ENCODE measurements at regions not wholly inside any gene's neighbourhood (a gene's known extent, or its start where the extent isn't known, plus 50 kb on each side); places are given as distances from the start of the nearest gene placed in this dataset.

GRCh38 chr5:143721925-143722324, 90.0 kb upstream of the HMHB1 start:
- TF ChIP-seq CTCF (conservative IDR thresholded peaks at IDR 0.05; ENCODE audit: low read depth, low read length): no peak
- no peak for TF ChIP-seq EZH2 (IDR thresholded peaks at IDR 0.05; ENCODE audit: borderline replicate concordance, low read depth, low read length, poor library complexity, severe bottlenecking)
